ENCODE measurements at regions not wholly inside any gene's neighbourhood (a gene's known extent, or its start where the extent isn't known, plus 50 kb on each side); places are given as distances from the start of the nearest gene placed in this dataset.

GRCh38 chr18:29313312-29313711 lies 1136.4 kb upstream of the CDH2 start:
- Histone ChIP-seq H3K27ac (ENCODE audit: low read depth, low read length, poor library complexity, severe bottlenecking) (no peak overlapping the region), H3K27me3 (replicated peaks; ENCODE audit: insufficient read depth, low read depth, low read length, poor library complexity) (no peaks in the 10 kb centered on the region), H3K4me3 (ENCODE audit: low read depth, low read length, poor library complexity, severe bottlenecking) (no peak overlapping the region), H3K36me3 (ENCODE audit: insufficient read depth, low read length, poor library complexity, severe bottlenecking) (no peaks in the 10 kb centered on the region), H3K9me3 (ENCODE audit: low read depth, low read length, poor library complexity, severe bottlenecking) (no peaks in the 10 kb centered on the region), H3K4me1 (ENCODE audit: insufficient read depth, low read length, poor library complexity, severe bottlenecking) (no peaks in the 10 kb centered on the region)
- CTCF ChIA-PET = no interaction called here
- POLR2A ChIA-PET (ENCODE audit: low non-redundant PET) = no interaction called here
- intact Hi-C loops (cut with micrococcal nuclease; ENCODE audit: unreplicated experiment) = no loop called here
- TF ChIP-seq EZH2 (IDR thresholded peaks at IDR 0.05; ENCODE audit: borderline replicate concordance, low read depth, low read length, poor library complexity, severe bottlenecking) = no peak
- TF ChIP-seq CTCF (conservative IDR thresholded peaks at IDR 0.05; ENCODE audit: low read depth, low read length) = no peak
- DNase-seq (ENCODE audit: low spot score) = no peak
- no TSS peak for BruUV-seq (replicated peaks)

DNA sequence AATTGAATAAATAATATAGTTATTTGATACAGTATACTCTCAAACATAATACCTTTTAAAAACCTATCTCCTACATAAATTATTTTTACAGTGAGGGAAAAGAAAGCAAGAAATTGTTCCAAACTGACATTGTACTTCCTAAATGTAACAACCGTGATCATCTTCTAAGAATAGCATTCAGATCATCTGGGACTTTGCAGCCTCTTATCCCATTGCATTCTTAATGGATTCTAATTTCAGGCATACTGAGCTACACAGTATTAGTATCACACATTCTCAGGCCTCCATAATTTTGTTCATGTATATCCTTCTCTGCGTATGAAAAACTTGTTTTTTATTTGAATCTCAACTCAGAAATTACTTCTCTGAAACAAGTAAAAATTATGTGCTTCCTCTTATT lies 1134.7 kb upstream of the CDH2 start:
- Histone ChIP-seq H3K4me3 (ENCODE audit: low read depth, low read length, poor library complexity, severe bottlenecking) (no peak overlapping the region), H3K27me3 (replicated peaks; ENCODE audit: insufficient read depth, low read depth, low read length, poor library complexity) (no peaks in the 10 kb centered on the region), H3K9me3 (ENCODE audit: low read depth, low read length, poor library complexity, severe bottlenecking) (no peaks in the 10 kb centered on the region), H3K4me1 (ENCODE audit: insufficient read depth, low read length, poor library complexity, severe bottlenecking) (no peaks in the 10 kb centered on the region), H3K36me3 (ENCODE audit: insufficient read depth, low read length, poor library complexity, severe bottlenecking) (no peaks in the 10 kb centered on the region), H3K27ac (ENCODE audit: low read depth, low read length, poor library complexity, severe bottlenecking) (no peak overlapping the region)
- TF ChIP-seq CTCF (conservative IDR thresholded peaks at IDR 0.05; ENCODE audit: low read depth, low read length) (no peak), EZH2 (IDR thresholded peaks at IDR 0.05; ENCODE audit: borderline replicate concordance, low read depth, low read length, poor library complexity, severe bottlenecking) (no peak)
- DNase-seq (ENCODE audit: low spot score) = no peak
- intact Hi-C loops (cut with micrococcal nuclease; ENCODE audit: unreplicated experiment) = no loop called here
- POLR2A ChIA-PET (ENCODE audit: low non-redundant PET) = no interaction called here
- BruUV-seq (replicated peaks) = no TSS peak
- CTCF ChIA-PET = no interaction called here

DNA sequence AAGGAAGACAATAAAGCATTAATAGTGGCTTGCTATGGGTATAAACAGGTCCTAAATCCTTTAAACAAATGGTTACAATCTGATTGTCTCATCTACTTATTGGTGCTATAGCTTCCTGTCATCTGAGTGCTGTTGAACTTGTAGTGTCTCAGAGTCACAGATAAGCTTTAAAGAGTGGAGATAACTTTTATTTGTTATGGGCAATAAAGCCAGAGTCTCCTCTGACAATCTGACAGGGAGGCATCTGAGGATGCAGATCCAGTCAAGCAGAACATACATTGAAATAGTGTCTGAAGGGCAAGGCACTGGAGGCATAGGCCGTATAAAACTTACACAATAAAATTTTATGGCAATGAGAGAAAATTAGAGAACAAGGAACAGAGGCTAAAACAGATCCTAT lies 1132.4 kb upstream of the CDH2 start:
- TF ChIP-seq CTCF (conservative IDR thresholded peaks at IDR 0.05; ENCODE audit: low read depth, low read length) (no peak), EZH2 (IDR thresholded peaks at IDR 0.05; ENCODE audit: borderline replicate concordance, low read depth, low read length, poor library complexity, severe bottlenecking) (no peak)
- Histone ChIP-seq H3K4me1 (ENCODE audit: insufficient read depth, low read length, poor library complexity, severe bottlenecking) (no peaks in the 10 kb centered on the region), H3K4me3 (ENCODE audit: low read depth, low read length, poor library complexity, severe bottlenecking) (no peak overlapping the region), H3K36me3 (ENCODE audit: insufficient read depth, low read length, poor library complexity, severe bottlenecking) (no peaks in the 10 kb centered on the region), H3K9me3 (ENCODE audit: low read depth, low read length, poor library complexity, severe bottlenecking) (no peaks in the 10 kb centered on the region), H3K27ac (ENCODE audit: low read depth, low read length, poor library complexity, severe bottlenecking) (no peak overlapping the region), H3K27me3 (replicated peaks; ENCODE audit: insufficient read depth, low read depth, low read length, poor library complexity) (no peaks in the 10 kb centered on the region)
- intact Hi-C loops (cut with micrococcal nuclease; ENCODE audit: unreplicated experiment) = loop anchor here (5.0 kb wide), 1 partner anchor 52 kb away; no protein-coding TSS in a partner anchor
- CTCF ChIA-PET = no interaction called here
- POLR2A ChIA-PET (ENCODE audit: low non-redundant PET) = no interaction called here
- no TSS peak for BruUV-seq (replicated peaks)
- DNase-seq (ENCODE audit: low spot score) = peak; percentile 24

Data from A673 (cell line).